Mesodermal cell (in vitro differentiated cells): ENCODE measurements at regions not wholly inside any gene's neighbourhood (a gene's known extent, or its start where the extent isn't known, plus 50 kb on each side); places are given as distances from the start of the nearest gene placed in this dataset.

Experiments
- H3K27ac ChIP-seq: 2 replicates; pipeline ENCODE4 v1.7.0; 2013; ENCODE audit warnings: mild to moderate bottlenecking, low read depth, low read length, moderate library complexity; ENCODE audit not compliant: severe bottlenecking
- H3K36me3 ChIP-seq: 2 replicates; pipeline ENCODE4 v1.7.1; 2013; ENCODE audit warnings: mild to moderate bottlenecking, low read length, moderate library complexity; ENCODE audit not compliant: control insufficient read depth, insufficient read depth
- H3K4me1 ChIP-seq: one replicate; pipeline ENCODE4 v1.7.1; 2013; ENCODE audit warnings: mild to moderate bottlenecking, low read length; ENCODE audit not compliant: insufficient read depth, control insufficient read depth, poor library complexity, severe bottlenecking
- H3K4me3 ChIP-seq: 2 replicates; pipeline ENCODE4 v1.7.0; 2013; ENCODE audit warnings: low read length, control low read depth, mild to moderate bottlenecking; ENCODE audit not compliant: insufficient read depth, poor library complexity, severe bottlenecking; ENCODE audit errors: extremely low read depth
- H3K9me3 ChIP-seq: 2 replicates; pipeline ENCODE4 v1.7.1; 2013; ENCODE audit warnings: mild to moderate bottlenecking, low read length, moderate library complexity; ENCODE audit not compliant: control insufficient read depth
- WGBS, 2 experiments: methylation state at CpG; one replicate each; pipeline ENCODE4 v1.1.5; 2013; ENCODE audit warnings: missing lambda C conversion rate in 2 of 2; ENCODE audit not compliant: insufficient coverage in 2 of 2; 5-methylcytosine and 5-hydroxymethylcytosine counted together

GRCh38 chr14:100982353-100982752, 78.8 kb upstream of the RTL1 start:
- peak overlapping the region; percentile 23 for H3K27ac ChIP-seq
- no peaks in the 10 kb centered on the region for H3K9me3 ChIP-seq
- H3K36me3 ChIP-seq: no peaks in the 10 kb centered on the region
- 47 to 70% methylated on average over 3 of the region's 4 CpGs for WGBS, 2 experiments
- H3K4me3 ChIP-seq: no peak overlapping the region
- H3K4me1 ChIP-seq: no peaks in the 10 kb centered on the region

- no peak overlapping the region for H3K4me3 ChIP-seq
- no peak overlapping the region for H3K27ac ChIP-seq
- WGBS, 2 experiments: 96 to 97% methylated on average over 4 of the region's 6 CpGs
- H3K36me3 ChIP-seq: no peaks in the 10 kb centered on the region
- no peaks in the 10 kb centered on the region for H3K4me1 ChIP-seq
- no peaks in the 10 kb centered on the region for H3K9me3 ChIP-seq
Observed at GRCh38 chr14:100982762-100983161, 79.2 kb upstream of the RTL1 start.

- no peak overlapping the region for H3K4me3 ChIP-seq
- WGBS, 2 experiments: 100% methylated on average over 1 to 3 of the region's 5 CpGs
- H3K27ac ChIP-seq: no peak overlapping the region
- no peaks in the 10 kb centered on the region for H3K4me1 ChIP-seq
- no peaks in the 10 kb centered on the region for H3K9me3 ChIP-seq
- no peaks in the 10 kb centered on the region for H3K36me3 ChIP-seq
Observed at GRCh38 chr14:100983710-100984109, 80.2 kb upstream of the RTL1 start.

GRCh38 chr14:100988011-100988410, 84.5 kb upstream of the RTL1 start:
- Histone ChIP-seq H3K4me3 (no peak overlapping the region), H3K27ac (no peak overlapping the region), H3K4me1 (no peaks in the 10 kb centered on the region), H3K36me3 (no peaks in the 10 kb centered on the region), H3K9me3 (no peaks in the 10 kb centered on the region)
- 83 to 91% methylated on average over 1 of the region's 1 CpG for WGBS, 2 experiments

GRCh38 chr14:100988411-100988900, 84.9 kb upstream of the RTL1 start:
- no peaks in the 10 kb centered on the region for H3K9me3 ChIP-seq
- no peak overlapping the region for H3K27ac ChIP-seq
- no peaks in the 10 kb centered on the region for H3K36me3 ChIP-seq
- H3K4me1 ChIP-seq: no peaks in the 10 kb centered on the region
- 81 to 100% methylated on average over 1 to 4 of the region's 5 CpGs for WGBS, 2 experiments
- no peak overlapping the region for H3K4me3 ChIP-seq

GRCh38 chr14:100988956-100989355, 85.4 kb upstream of the RTL1 start:
- Histone ChIP-seq H3K36me3 (no peaks in the 10 kb centered on the region), H3K9me3 (no peaks in the 10 kb centered on the region), H3K4me1 (no peaks in the 10 kb centered on the region), H3K4me3 (no peak overlapping the region), H3K27ac (no peak overlapping the region)
- WGBS, 2 experiments: 92 to 94% methylated on average over 3 to 4 of the region's 4 CpGs

GRCh38 chr14:100989924-100990323, 86.4 kb upstream of the RTL1 start:
- Histone ChIP-seq H3K27ac (no peak overlapping the region), H3K4me3 (no peak overlapping the region), H3K36me3 (no peaks in the 10 kb centered on the region), H3K9me3 (no peaks in the 10 kb centered on the region), H3K4me1 (no peaks in the 10 kb centered on the region)
- 100% methylated on average over 1 of the region's 1 CpG for WGBS, 2 experiments

GRCh38 chr14:100994082-100994481, 90.6 kb upstream of the RTL1 start:
- H3K36me3 ChIP-seq: no peaks in the 10 kb centered on the region
- WGBS, 2 experiments: 84 to 97% methylated on average over 4 to 5 of the region's 5 CpGs
- H3K4me1 ChIP-seq: no peaks in the 10 kb centered on the region
- no peaks in the 10 kb centered on the region for H3K9me3 ChIP-seq
- no peak overlapping the region for H3K4me3 ChIP-seq
- H3K27ac ChIP-seq: no peak overlapping the region

GRCh38 chr14:100994756-100995330, 91.3 kb upstream of the RTL1 start:
- Histone ChIP-seq H3K4me3 (no peak overlapping the region), H3K27ac (no peak overlapping the region), H3K36me3 (no peaks in the 10 kb centered on the region), H3K4me1 (no peaks in the 10 kb centered on the region), H3K9me3 (no peaks in the 10 kb centered on the region)
- WGBS, 2 experiments: 100% methylated on average over 1 to 2 of the region's 3 CpGs

- 82 to 87% methylated on average over 4 of the region's 4 CpGs for WGBS, 2 experiments
- no peak overlapping the region for H3K4me3 ChIP-seq
- no peaks in the 10 kb centered on the region for H3K36me3 ChIP-seq
- H3K4me1 ChIP-seq: no peaks in the 10 kb centered on the region
- H3K27ac ChIP-seq: no peak overlapping the region
- H3K9me3 ChIP-seq: no peaks in the 10 kb centered on the region
Observed at GRCh38 chr14:101000711-101001250, 97.3 kb upstream of the RTL1 start.

GRCh38 chr14:101001311-101002069, 98.0 kb upstream of the RTL1 start:
- WGBS, 2 experiments: 83 to 88% methylated on average over 8 to 11 of the region's 12 CpGs
- Histone ChIP-seq H3K36me3 (no peaks in the 10 kb centered on the region), H3K4me1 (no peaks in the 10 kb centered on the region), H3K9me3 (no peaks in the 10 kb centered on the region), H3K27ac (no peak overlapping the region), H3K4me3 (no peak overlapping the region)
